ENCODE measurements at regions not wholly inside any gene's neighbourhood (a gene's known extent, or its start where the extent isn't known, plus 50 kb on each side); places are given as distances from the start of the nearest gene placed in this dataset.

DNA sequence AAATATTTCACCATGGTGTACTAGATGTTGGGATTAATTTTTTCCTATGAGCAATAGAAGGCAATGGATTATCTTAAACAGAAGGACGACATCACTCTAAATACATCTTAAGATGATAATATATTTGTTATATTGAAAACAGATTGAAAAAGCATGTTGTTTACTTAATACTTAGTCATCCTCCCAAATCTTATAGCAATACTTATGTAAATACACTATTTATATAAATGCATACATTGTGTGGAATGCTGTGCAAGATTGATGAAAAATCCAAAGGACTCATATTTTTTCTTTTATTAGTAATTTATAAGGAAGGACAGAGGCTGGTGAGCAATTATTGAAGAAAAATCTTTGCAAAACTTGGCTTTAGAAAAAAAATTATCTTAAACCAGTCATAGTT is 593.5 kb downstream of the MMUT start:
- H3K27ac ChIP-seq (ENCODE audit: control insufficient read depth, insufficient read depth, low read length) = no peak overlapping the region
- no peak overlapping the region for H3K4me3 ChIP-seq (ENCODE audit: control insufficient read depth in 2 of 3, extremely low read depth in 1 of 3, insufficient read depth in 2 of 3, low read depth in 1 of 3, low read length in 3 of 3)
- H3K4me1 ChIP-seq (ENCODE audit: control insufficient read depth, extremely low read depth, insufficient read depth, low read length) = no peaks in the 10 kb centered on the region
- dilution Hi-C loops (cut with MboI; ENCODE audit: extremely low pct_ligation_motif_present, low sequenced_read_pairs) = no loop called here
- H3K4me2 ChIP-seq (ENCODE audit: control insufficient read depth, extremely low read depth, insufficient read depth, low read depth, low read length) = no peak overlapping the region
- no peak for DNase-seq (ENCODE audit: low read depth, low spot score)
- no peak overlapping the region for H3K9ac ChIP-seq (ENCODE audit: control insufficient read depth, extremely low read depth, insufficient read depth, low read length)
- H4K20me1 ChIP-seq (ENCODE audit: control insufficient read depth, extremely low read depth, insufficient read depth, low read length) = no peaks in the 10 kb centered on the region
- H3K9me1 ChIP-seq (ENCODE audit: control insufficient read depth, extremely low read depth, insufficient read depth, low read length) = no peaks in the 10 kb centered on the region
- TF ChIP-seq, protein P1, sequence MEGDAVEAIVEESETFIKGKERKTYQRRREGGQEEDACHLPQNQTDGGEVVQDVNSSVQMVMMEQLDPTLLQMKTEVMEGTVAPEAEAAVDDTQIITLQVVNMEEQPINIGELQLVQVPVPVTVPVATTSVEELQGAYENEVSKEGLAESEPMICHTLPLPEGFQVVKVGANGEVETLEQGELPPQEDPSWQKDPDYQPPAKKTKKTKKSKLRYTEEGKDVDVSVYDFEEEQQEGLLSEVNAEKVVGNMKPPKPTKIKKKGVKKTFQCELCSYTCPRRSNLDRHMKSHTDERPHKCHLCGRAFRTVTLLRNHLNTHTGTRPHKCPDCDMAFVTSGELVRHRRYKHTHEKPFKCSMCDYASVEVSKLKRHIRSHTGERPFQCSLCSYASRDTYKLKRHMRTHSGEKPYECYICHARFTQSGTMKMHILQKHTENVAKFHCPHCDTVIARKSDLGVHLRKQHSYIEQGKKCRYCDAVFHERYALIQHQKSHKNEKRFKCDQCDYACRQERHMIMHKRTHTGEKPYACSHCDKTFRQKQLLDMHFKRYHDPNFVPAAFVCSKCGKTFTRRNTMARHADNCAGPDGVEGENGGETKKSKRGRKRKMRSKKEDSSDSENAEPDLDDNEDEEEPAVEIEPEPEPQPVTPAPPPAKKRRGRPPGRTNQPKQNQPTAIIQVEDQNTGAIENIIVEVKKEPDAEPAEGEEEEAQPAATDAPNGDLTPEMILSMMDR (optimal IDR thresholded peaks at IDR 0.05 in 1 of 3, IDR thresholded peaks at IDR 0.05 in 1 of 3, conservative IDR thresholded peaks at IDR 0.05 in 1 of 3; ENCODE audit: extremely low read depth in 1 of 3, insufficient read depth in 2 of 3, low read length in 3 of 3) = no peak
- TF ChIP-seq EZH2 (IDR thresholded peaks at IDR 0.05; ENCODE audit: low read length) = no peak
- no peak overlapping the region for H2AFZ ChIP-seq (ENCODE audit: control insufficient read depth, low read length)
- no peaks in the 10 kb centered on the region for H3K9me3 ChIP-seq (ENCODE audit: control insufficient read depth, low read depth, low read length)
- no peak for FAIRE-seq
- no peaks in the 10 kb centered on the region for H3K79me2 ChIP-seq (ENCODE audit: control insufficient read depth, insufficient read depth, low read length)
- H3K27me3 ChIP-seq (ENCODE audit: control insufficient read depth, extremely low read depth, insufficient read depth, low read length) = no peaks in the 10 kb centered on the region
- no peaks in the 10 kb centered on the region for H3K36me3 ChIP-seq (ENCODE audit: control insufficient read depth in 2 of 2, extremely low read depth in 1 of 2, insufficient read depth in 2 of 2, low read length in 2 of 2)

DNA sequence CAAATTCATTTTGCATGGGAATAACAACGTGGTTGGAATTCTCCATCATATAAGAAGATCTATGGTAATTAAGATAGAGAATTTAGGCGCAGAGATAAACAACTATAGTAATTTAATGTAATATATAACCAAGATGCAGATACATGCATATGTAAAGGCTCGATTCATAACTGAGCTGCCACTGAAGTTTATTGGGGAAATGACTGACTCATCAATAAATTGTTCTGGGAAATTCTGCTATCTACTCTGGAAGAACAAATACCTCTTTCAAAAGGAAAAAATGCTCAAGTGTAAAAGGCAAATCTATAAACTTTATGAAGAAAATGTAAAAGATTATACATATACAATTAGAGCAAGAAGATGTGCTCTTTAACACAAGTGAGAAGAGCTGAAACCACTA is 596.4 kb downstream of the MMUT start:
- dilution Hi-C loops (cut with MboI; ENCODE audit: extremely low pct_ligation_motif_present, low sequenced_read_pairs) = no loop called here
- no peak for FAIRE-seq
- no peak overlapping the region for H3K9ac ChIP-seq (ENCODE audit: control insufficient read depth, extremely low read depth, insufficient read depth, low read length)

More for the DNA sequence above, 596.4 kb downstream of the MMUT start:
- Histone ChIP-seq H3K4me3 (ENCODE audit: control insufficient read depth in 2 of 3, extremely low read depth in 1 of 3, insufficient read depth in 2 of 3, low read depth in 1 of 3, low read length in 3 of 3) (no peak overlapping the region), H3K79me2 (ENCODE audit: control insufficient read depth, insufficient read depth, low read length) (no peaks in the 10 kb centered on the region), H2AFZ (ENCODE audit: control insufficient read depth, low read length) (no peak overlapping the region), H3K9me1 (ENCODE audit: control insufficient read depth, extremely low read depth, insufficient read depth, low read length) (no peaks in the 10 kb centered on the region), H4K20me1 (ENCODE audit: control insufficient read depth, extremely low read depth, insufficient read depth, low read length) (no peaks in the 10 kb centered on the region), H3K4me2 (ENCODE audit: control insufficient read depth, extremely low read depth, insufficient read depth, low read depth, low read length) (no peak overlapping the region), H3K9me3 (ENCODE audit: control insufficient read depth, low read depth, low read length) (peaks cover 3% of the 10 kb centered on the region), H3K36me3 (ENCODE audit: control insufficient read depth in 2 of 2, extremely low read depth in 1 of 2, insufficient read depth in 2 of 2, low read length in 2 of 2) (no peaks in the 10 kb centered on the region), H3K27me3 (ENCODE audit: control insufficient read depth, extremely low read depth, insufficient read depth, low read length) (no peaks in the 10 kb centered on the region), H3K4me1 (ENCODE audit: control insufficient read depth, extremely low read depth, insufficient read depth, low read length) (no peaks in the 10 kb centered on the region), H3K27ac (ENCODE audit: control insufficient read depth, insufficient read depth, low read length) (no peak overlapping the region)
- no peak for DNase-seq (ENCODE audit: low read depth, low spot score)
- no peak for TF ChIP-seq EZH2 (IDR thresholded peaks at IDR 0.05; ENCODE audit: low read length)
- TF ChIP-seq, protein P1 (optimal IDR thresholded peaks at IDR 0.05 in 1 of 3, IDR thresholded peaks at IDR 0.05 in 1 of 3, conservative IDR thresholded peaks at IDR 0.05 in 1 of 3; ENCODE audit: extremely low read depth in 1 of 3, insufficient read depth in 2 of 3, low read length in 3 of 3) = no peak

Data from keratinocyte (primary cell).